Aorta (tissue), 5 donors: ENCODE measurements at regions not wholly inside any gene's neighbourhood (a gene's known extent, or its start where the extent isn't known, plus 50 kb on each side); places are given as distances from the start of the nearest gene placed in this dataset.
"Not testable (repeated sequence)": the region's sequence is repeated elsewhere in the genome, so short reads cannot be mapped to it uniquely, and the experiment has no call there.

Experiments
- ATAC-seq: fragments of 200-7000 bp; cut with Tn5 transposase; one replicate; pipeline ENCODE4 v1.9.1; 2022; ENCODE audit warnings: moderate library complexity; ENCODE audit not compliant: low FRiP score
- DNase-seq, 2 donors: peaks; one replicate each; pipeline ENCODE4 v3.0.0-alpha.2; 2020
- H3K27ac ChIP-seq, 2 donors: one replicate each; pipeline ENCODE4 v1.5.1; 2013; ENCODE audit warnings: low read length in 2 of 2, mild to moderate bottlenecking in 2 of 2, moderate library complexity in 2 of 2, control low read depth in 1 of 2, inconsistent platforms in 1 of 2, low read depth in 1 of 2
- H3K27me3 ChIP-seq, 2 donors: one replicate each; pipeline ENCODE4 v1.6.1; 2013; ENCODE audit warnings: control low read depth in 1 of 2, low read length in 1 of 2, mild to moderate bottlenecking in 1 of 2, moderate library complexity in 1 of 2; ENCODE audit not compliant: insufficient read depth in 2 of 2, control insufficient read depth in 1 of 2
- H3K36me3 ChIP-seq, 2 donors: one replicate each; pipeline ENCODE4 v1.6.1; 2013; ENCODE audit warnings: control low read depth in 1 of 2, low read length in 1 of 2, mild to moderate bottlenecking in 1 of 2; ENCODE audit not compliant: insufficient read depth in 2 of 2, control insufficient read depth in 1 of 2
- H3K4me1 ChIP-seq, 2 donors: one replicate each; pipeline ENCODE4 v1.6.1; 2013; ENCODE audit warnings: low read length in 2 of 2, control low read depth in 1 of 2, mild to moderate bottlenecking in 1 of 2, moderate library complexity in 1 of 2; ENCODE audit not compliant: insufficient read depth in 2 of 2, control insufficient read depth in 1 of 2
- H3K4me3 ChIP-seq, 2 donors: one replicate each; pipeline ENCODE4 v1.5.1; 2013; ENCODE audit warnings: low read length in 2 of 2, control low read depth in 1 of 2, mild to moderate bottlenecking in 1 of 2
- H3K9me3 ChIP-seq: one replicate; pipeline ENCODE4 v1.6.1; 2013; ENCODE audit warnings: mild to moderate bottlenecking, low read length; ENCODE audit not compliant: control insufficient read depth
- WGBS, 2 donors: extraction: QIAGEN DNeasy Blood & Tissue Kit; methylation state at CpG; one replicate each; pipeline ENCODE4 v1.1.7; 2013; 5-methylcytosine and 5-hydroxymethylcytosine counted together
- intact Hi-C, 2 donors: fragments of 100-400 bp; cut with DNase I; formaldehyde crosslinking; loops; one replicate each; pipeline versions ENCODE4 v1.14.2 to v1.15.0; 2022
- donor health status: healthy with polysubstance abuse.
- donor health status: Bipolar disorder and iron deficiency.
- donor health status: DM: no; HTN: no; CAD: no.
- donor health status: DM: no; HTN: no; CAD: no.
- donor health status: DM: yes; HTN: yes; CAD: no.

- H3K4me1 ChIP-seq, H3K36me3 ChIP-seq, H3K9me3 ChIP-seq, H3K27me3 ChIP-seq, H3K27ac ChIP-seq, H3K4me3 ChIP-seq, ATAC-seq, intact Hi-C loops: not testable (repeated sequence)
- peak; percentile 19 to 33 for DNase-seq
- WGBS, 2 donors, result 78 to 94% methylated on average over 6 to 17 of the region's 25 CpGs
Measured at GRCh38 chr21:5098010-5098743, 5423.2 kb upstream of the TPTE start.

GRCh38 chr21:5100604-5101174, 5420.7 kb upstream of the TPTE start:
- H3K4me1 ChIP-seq, H3K4me3 ChIP-seq, H3K27ac ChIP-seq, DNase-seq, H3K36me3 ChIP-seq, H3K9me3 ChIP-seq, H3K27me3 ChIP-seq, ATAC-seq, intact Hi-C loops: not testable (repeated sequence)
- no CpG with 5 or more reads among the region's 22 CpGs for WGBS, 2 donors

GRCh38 chr21:5101749-5102148, 5419.6 kb upstream of the TPTE start:
- DNase-seq (peak; percentile 56 to 63), ATAC-seq (peak; percentile 50)
- H3K27me3 ChIP-seq, intact Hi-C loops, H3K4me3 ChIP-seq, H3K27ac ChIP-seq, H3K4me1 ChIP-seq, H3K9me3 ChIP-seq, H3K36me3 ChIP-seq: not testable (repeated sequence)
- WGBS, 2 donors, result 46 to 70% methylated on average over 8 to 9 of the region's 14 CpGs

GRCh38 chr21:5103880-5104561, 5417.4 kb upstream of the TPTE start:
- intact Hi-C loops, H3K4me3 ChIP-seq, H3K9me3 ChIP-seq, H3K36me3 ChIP-seq, H3K27me3 ChIP-seq, H3K4me1 ChIP-seq, ATAC-seq, H3K27ac ChIP-seq: not testable (repeated sequence)
- peak; percentile 23 to 54 for DNase-seq
- 92 to 97% methylated on average over 8 to 14 of the region's 27 CpGs for WGBS, 2 donors

GRCh38 chr21:5104562-5104928, 5416.8 kb upstream of the TPTE start:
- 96 to 97% methylated on average over 3 to 7 of the region's 11 CpGs for WGBS, 2 donors
- not testable (repeated sequence) for ATAC-seq

GRCh38 chr21:5105939-5106708, 5415.3 kb upstream of the TPTE start:
- DNase-seq, result peak; percentile 43 to 50
- not testable (repeated sequence) for ATAC-seq
- 79 to 85% methylated on average over 10 to 17 of the region's 35 CpGs for WGBS, 2 donors

More at GRCh38 chr21:5104562-5104928, 5416.8 kb upstream of the TPTE start:
- H3K4me1 ChIP-seq, H3K27ac ChIP-seq, H3K9me3 ChIP-seq, H3K27me3 ChIP-seq, intact Hi-C loops, H3K4me3 ChIP-seq, H3K36me3 ChIP-seq: not testable (repeated sequence)
- DNase-seq, result peak; percentile 14 to 22

GRCh38 chr21:5106767-5107464, 5414.5 kb upstream of the TPTE start:
- peak; percentile 81 for ATAC-seq
- H3K4me3 ChIP-seq, H3K9me3 ChIP-seq, H3K27me3 ChIP-seq, intact Hi-C loops, H3K4me1 ChIP-seq, H3K36me3 ChIP-seq: not testable (repeated sequence)
- DNase-seq, result peak; percentile 10 to 45
- WGBS, 2 donors, result 13 to 24% methylated on average over 3 to 6 of the region's 23 CpGs
- H3K27ac ChIP-seq, result peak overlapping the region in 1 of 2 donors; percentile 25

More at GRCh38 chr21:5105939-5106708, 5415.3 kb upstream of the TPTE start:
- H3K4me1 ChIP-seq, H3K36me3 ChIP-seq, H3K27ac ChIP-seq, H3K9me3 ChIP-seq, H3K27me3 ChIP-seq, H3K4me3 ChIP-seq, intact Hi-C loops: not testable (repeated sequence)

GRCh38 chr21:5107637-5108036, 5413.7 kb upstream of the TPTE start:
- H3K4me1 ChIP-seq, H3K27ac ChIP-seq, ATAC-seq, H3K27me3 ChIP-seq, H3K9me3 ChIP-seq, DNase-seq, H3K4me3 ChIP-seq, H3K36me3 ChIP-seq, intact Hi-C loops: not testable (repeated sequence)
- WGBS, 2 donors, result no CpG with 5 or more reads among the region's 20 CpGs
